GM12891 (cell line): ENCODE measurements at regions not wholly inside any gene's neighbourhood (a gene's known extent, or its start where the extent isn't known, plus 50 kb on each side); places are given as distances from the start of the nearest gene placed in this dataset.

Experiments used
- PAX5 ChIP-seq: IDR thresholded peaks from 2 replicates; pipeline ENCODE4 v1.6.1; 2011; ENCODE audit warnings: low read length, moderate library complexity, mild to moderate bottlenecking; ENCODE audit not compliant: insufficient read depth, severe bottlenecking
- POLR2A ChIP-seq: IDR thresholded peaks from 2 replicates; pipeline ENCODE4 v1.6.1; 2011; ENCODE audit warnings: low read depth, low read length, control low read depth
- POLR2AphosphoS5 ChIP-seq: IDR thresholded peaks from 2 replicates; pipeline ENCODE4 v1.6.1; 2011; ENCODE audit warnings: low read depth, low read length, control low read depth
- POU2F2 ChIP-seq: IDR thresholded peaks from 2 replicates; pipeline ENCODE4 v1.6.1; 2011; ENCODE audit warnings: low read depth, mild to moderate bottlenecking, control low read depth, low read length, moderate library complexity
- SPI1 ChIP-seq: IDR thresholded peaks from 2 replicates; pipeline ENCODE4 v1.6.1; 2011; ENCODE audit warnings: low read depth, low read length, control low read depth
- TAF1 ChIP-seq: IDR thresholded peaks from 2 replicates; pipeline ENCODE4 v1.6.1; 2011; ENCODE audit warnings: low read depth, low read length, control low read depth

DNA sequence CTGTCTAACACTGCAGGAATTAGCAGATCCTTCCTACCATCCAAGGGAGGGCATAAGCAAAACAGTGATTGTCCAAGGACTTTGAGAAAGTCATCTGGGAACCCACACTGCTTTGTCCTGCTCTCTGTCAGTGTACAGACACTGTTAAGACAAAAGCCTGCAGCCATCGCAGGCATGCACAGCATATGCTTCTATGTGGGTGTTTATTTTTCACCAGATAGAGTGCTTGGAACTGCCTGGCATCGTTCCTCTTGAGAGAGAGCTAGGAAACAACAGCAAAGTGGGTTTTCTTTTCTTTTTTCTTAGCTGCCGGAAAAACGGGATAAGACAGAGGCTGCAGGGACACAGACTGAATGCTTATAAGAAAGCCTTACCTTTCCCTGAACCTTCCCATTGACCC, 212.3 kb downstream of the ICE1 start:
- no peak for TF ChIP-seq POLR2AphosphoS5
- TF ChIP-seq POLR2A: no peak
- TF ChIP-seq TAF1: no peak
- TF ChIP-seq SPI1: no peak
- no peak for TF ChIP-seq POU2F2
- TF ChIP-seq PAX5: no peak
